Neural cell (in vitro differentiated cells): ENCODE measurements at regions not wholly inside any gene's neighbourhood (a gene's known extent, or its start where the extent isn't known, plus 50 kb on each side); places are given as distances from the start of the nearest gene placed in this dataset.
A peak's percentile ranks its signal among the peaks of the same experiment; 100 is the strongest.

ENCODE experiments used
- H2AFZ ChIP-seq: fragments of 200-600, 300-800 bp; sonication (generic), shearing (Covaris generic); 2 replicates; pipeline ENCODE4 v1.6.0; 2014; ENCODE audit warnings: low read depth, mild to moderate bottlenecking, antibody characterized with exemption, low read length, moderate library complexity
- H3F3A ChIP-seq: fragments of 200-600 bp; shearing (Covaris generic); 2 replicates; pipeline ENCODE4 v1.6.1; 2016; ENCODE audit warnings: mild to moderate bottlenecking, moderate library complexity, mixed read lengths, antibody characterized with exemption, low read length; ENCODE audit not compliant: insufficient read depth, poor library complexity, severe bottlenecking
- H3K27ac ChIP-seq: fragments of 200-600, 300-800 bp; sonication (generic), shearing (Covaris generic); 2 replicates; pipeline ENCODE4 v1.5.1; 2014; ENCODE audit warnings: mild to moderate bottlenecking, low read length, moderate library complexity
- H3K27me3 ChIP-seq: fragments of 300-800, 200-600 bp; sonication (generic), shearing (Covaris generic); 2 replicates; pipeline ENCODE4 v1.6.0; 2014; ENCODE audit warnings: mild to moderate bottlenecking, low read depth, low read length, moderate library complexity; ENCODE audit not compliant: insufficient read depth
- H3K36me3 ChIP-seq: fragments of 300-800, 200-600 bp; sonication (generic), shearing (Covaris generic); 2 replicates; pipeline ENCODE4 v1.5.1; 2014; ENCODE audit warnings: mild to moderate bottlenecking, antibody characterized with exemption, low read length, moderate library complexity; ENCODE audit not compliant: insufficient read depth
- H3K4me2 ChIP-seq: fragments of 300-800, 200-600 bp; sonication (generic), shearing (Covaris generic); 2 replicates; pipeline ENCODE4 v1.6.0; 2014; ENCODE audit warnings: mild to moderate bottlenecking, low read length
- H3K4me3 ChIP-seq: fragments of 300-800, 200-600 bp; sonication (generic), shearing (Covaris generic); 2 replicates; pipeline ENCODE4 v1.5.1; 2014; ENCODE audit warnings: mild to moderate bottlenecking, low read length, moderate library complexity
- H3K79me2 ChIP-seq: fragments of 200-600 bp; shearing (Covaris generic); replicated peaks from 2 replicates; pipeline ENCODE4 v1.6.0; 2014; ENCODE audit warnings: mild to moderate bottlenecking, low read length, moderate library complexity; ENCODE audit not compliant: insufficient read depth
- H3K9ac ChIP-seq: fragments of 300-800, 200-600 bp; sonication (generic), shearing (Covaris generic); 2 replicates; pipeline ENCODE4 v1.6.1; 2016; ENCODE audit warnings: mild to moderate bottlenecking, low read length, mixed read lengths
- H3K9me2 ChIP-seq: fragments of 200-600 bp; shearing (Covaris generic); 2 replicates; pipeline ENCODE4 v1.6.1; 2016; ENCODE audit warnings: mild to moderate bottlenecking, low read length, mixed read lengths; ENCODE audit not compliant: insufficient read depth
- H3K9me3 ChIP-seq: fragments of 200-600, 300-800 bp; sonication (generic), shearing (Covaris generic); 2 replicates; pipeline ENCODE4 v1.6.1; 2016; ENCODE audit warnings: mild to moderate bottlenecking, mixed run types, low read length, moderate library complexity, mixed read lengths
- H4K20me1 ChIP-seq: fragments of 200-600 bp; shearing (Covaris generic); 2 replicates; pipeline ENCODE4 v1.6.1; 2016; ENCODE audit warnings: mild to moderate bottlenecking, mixed run types; ENCODE audit not compliant: insufficient read depth
- EP300 ChIP-seq: fragments of 450-650 bp; conservative IDR thresholded peaks from 2 replicates; pipeline ENCODE4 v1.6.1; 2014; ENCODE audit warnings: antibody characterized with exemption, mild to moderate bottlenecking, moderate library complexity; ENCODE audit not compliant: poor library complexity, severe bottlenecking
- EZH2 ChIP-seq: fragments of 200-600, 300-800 bp; shearing (Covaris generic), sonication (generic); IDR thresholded peaks from 2 replicates; pipeline ENCODE4 v1.6.1; 2014; ENCODE audit warnings: antibody characterized with exemption, low read length, borderline replicate concordance, mild to moderate bottlenecking; ENCODE audit not compliant: insufficient read depth, poor library complexity, severe bottlenecking
- MXI1 ChIP-seq: fragments of 450-650 bp; conservative IDR thresholded peaks from 2 replicates; pipeline ENCODE4 v1.6.1; 2014; ENCODE audit warnings: antibody characterized with exemption, mild to moderate bottlenecking; ENCODE audit not compliant: poor library complexity, severe bottlenecking
- POLR2AphosphoS5 ChIP-seq: IDR thresholded peaks from 2 replicates; pipeline ENCODE4 v1.6.1; 2012
- RAD21 ChIP-seq: fragments of 450-650 bp; conservative IDR thresholded peaks from 2 replicates; pipeline ENCODE4 v1.6.1; 2014; ENCODE audit warnings: antibody characterized with exemption, mild to moderate bottlenecking, moderate library complexity
- REST ChIP-seq: IDR thresholded peaks from 2 replicates; pipeline ENCODE4 v1.6.1; 2012; ENCODE audit warnings: borderline replicate concordance
- SMC3 ChIP-seq: fragments of 450-650 bp; conservative IDR thresholded peaks from 2 replicates; pipeline ENCODE4 v1.6.1; 2014; ENCODE audit warnings: antibody characterized with exemption, mild to moderate bottlenecking, moderate library complexity; ENCODE audit not compliant: poor library complexity
- TAF1 ChIP-seq: IDR thresholded peaks from 2 replicates; pipeline ENCODE4 v1.6.1; 2012; ENCODE audit warnings: low read depth
- TF ChIP-seq, protein P1 (sequence below): fragments of 450-650 bp; IDR thresholded peaks from 2 replicates; pipeline ENCODE4 v1.5.1; 2014; ENCODE audit warnings: antibody characterized with exemption, mild to moderate bottlenecking, moderate library complexity; ENCODE audit not compliant: poor library complexity, severe bottlenecking

DNA sequence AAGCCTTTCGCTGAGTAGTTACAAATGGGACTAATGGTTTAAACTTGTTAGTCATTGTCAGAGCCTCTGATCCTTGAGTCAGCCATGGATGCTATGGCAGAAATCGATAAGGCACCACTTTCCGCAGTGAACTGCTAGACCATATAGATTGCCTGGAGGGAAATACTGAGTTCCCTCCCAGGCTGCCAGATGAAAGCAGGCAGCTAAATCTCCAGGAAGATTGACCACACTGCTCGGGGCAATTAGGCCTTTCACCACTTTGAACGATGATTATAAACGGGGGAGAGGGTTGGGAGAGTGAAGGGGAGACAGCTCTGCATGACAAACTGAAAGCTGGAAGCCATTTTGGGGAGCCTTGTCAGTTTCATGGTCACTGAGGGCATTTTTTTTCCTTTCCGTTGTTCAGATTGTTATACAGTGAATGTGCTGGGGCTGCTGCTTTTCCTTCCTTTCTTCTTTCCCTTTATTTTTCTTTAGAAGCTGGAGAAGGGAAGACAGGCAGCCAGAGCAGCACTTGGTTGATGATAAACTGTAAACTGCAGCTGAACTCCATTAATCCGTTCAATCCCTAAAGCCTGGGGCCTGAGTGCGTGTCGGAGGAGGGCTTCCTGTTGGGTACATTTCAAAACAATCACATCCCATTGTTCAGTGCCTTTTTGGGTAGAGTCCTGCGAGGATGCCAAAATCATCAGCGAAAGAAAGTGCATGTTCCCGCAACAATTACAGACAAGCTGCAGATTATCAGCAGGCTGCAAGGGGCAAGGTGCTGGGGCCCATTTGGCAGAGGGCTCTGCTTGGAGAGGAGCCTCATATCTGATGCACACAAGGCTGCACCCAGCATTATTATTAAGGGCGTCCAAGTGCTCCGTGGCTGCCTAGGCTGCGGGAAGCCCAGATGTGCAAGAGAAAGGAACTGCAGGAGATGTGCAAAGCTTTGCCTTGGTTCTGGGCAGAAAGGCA is 308.4 kb downstream of the PSAT1 start:
- peak; percentile 31 for TF ChIP-seq POLR2AphosphoS5
- no peak for TF ChIP-seq RAD21
- TF ChIP-seq TAF1 = no peak
- TF ChIP-seq SMC3 = peak; percentile 12
- TF ChIP-seq, protein P1, sequence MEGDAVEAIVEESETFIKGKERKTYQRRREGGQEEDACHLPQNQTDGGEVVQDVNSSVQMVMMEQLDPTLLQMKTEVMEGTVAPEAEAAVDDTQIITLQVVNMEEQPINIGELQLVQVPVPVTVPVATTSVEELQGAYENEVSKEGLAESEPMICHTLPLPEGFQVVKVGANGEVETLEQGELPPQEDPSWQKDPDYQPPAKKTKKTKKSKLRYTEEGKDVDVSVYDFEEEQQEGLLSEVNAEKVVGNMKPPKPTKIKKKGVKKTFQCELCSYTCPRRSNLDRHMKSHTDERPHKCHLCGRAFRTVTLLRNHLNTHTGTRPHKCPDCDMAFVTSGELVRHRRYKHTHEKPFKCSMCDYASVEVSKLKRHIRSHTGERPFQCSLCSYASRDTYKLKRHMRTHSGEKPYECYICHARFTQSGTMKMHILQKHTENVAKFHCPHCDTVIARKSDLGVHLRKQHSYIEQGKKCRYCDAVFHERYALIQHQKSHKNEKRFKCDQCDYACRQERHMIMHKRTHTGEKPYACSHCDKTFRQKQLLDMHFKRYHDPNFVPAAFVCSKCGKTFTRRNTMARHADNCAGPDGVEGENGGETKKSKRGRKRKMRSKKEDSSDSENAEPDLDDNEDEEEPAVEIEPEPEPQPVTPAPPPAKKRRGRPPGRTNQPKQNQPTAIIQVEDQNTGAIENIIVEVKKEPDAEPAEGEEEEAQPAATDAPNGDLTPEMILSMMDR = no peak
- TF ChIP-seq EZH2 = no peak
- TF ChIP-seq MXI1 = no peak
- TF ChIP-seq EP300 = no peak
- no peak for TF ChIP-seq REST
- Histone ChIP-seq H3K9me3 (no peaks in the 10 kb centered on the region), H3K36me3 (no peaks in the 10 kb centered on the region), H3K27me3 (no peaks in the 10 kb centered on the region), H3K4me3 (no peak overlapping the region), H3K9ac (peak overlapping the region; percentile 24), H3K79me2 (no peaks in the 10 kb centered on the region), H3K27ac (peak overlapping the region; percentile 22), H3K9me2 (no peaks in the 10 kb centered on the region), H2AFZ (no peak overlapping the region), H4K20me1 (no peaks in the 10 kb centered on the region), H3F3A (no peaks in the 10 kb centered on the region), H3K4me2 (no peak overlapping the region)

- H3K79me2 ChIP-seq = no peaks in the 10 kb centered on the region
- no peaks in the 10 kb centered on the region for H3K9me2 ChIP-seq
- TF ChIP-seq MXI1 = no peak
- no peak for TF ChIP-seq SMC3
- TF ChIP-seq REST = no peak
- no peak for TF ChIP-seq TAF1
- TF ChIP-seq POLR2AphosphoS5 = no peak
- no peak for TF ChIP-seq RAD21
- TF ChIP-seq EZH2 = no peak
- no peak for TF ChIP-seq EP300
- TF ChIP-seq, protein P1 = no peak
- H2AFZ ChIP-seq = no peak overlapping the region
- H3K9me3 ChIP-seq = no peaks in the 10 kb centered on the region
- no peaks in the 10 kb centered on the region for H3K36me3 ChIP-seq
- no peaks in the 10 kb centered on the region for H4K20me1 ChIP-seq
- H3F3A ChIP-seq = no peaks in the 10 kb centered on the region
- H3K27ac ChIP-seq = peak overlapping the region; percentile 22
- H3K9ac ChIP-seq = no peak overlapping the region
- H3K4me3 ChIP-seq = no peak overlapping the region
- no peaks in the 10 kb centered on the region for H3K27me3 ChIP-seq
- no peak overlapping the region for H3K4me2 ChIP-seq
Observed at GRCh38 chr9:78606001-78606379, 309.1 kb downstream of the PSAT1 start.
